A549 (cell line): ENCODE measurements at regions not wholly inside any gene's neighbourhood (a gene's known extent, or its start where the extent isn't known, plus 50 kb on each side); places are given as distances from the start of the nearest gene placed in this dataset.

ENCODE experiments used
- CTCF ChIP-seq: fragments of >200 bp; sonication (Bioruptor Twin); formaldehyde crosslinking; IDR thresholded peaks from 3 replicates; pipeline ENCODE4 v1.5.1; 2016
- HOXA7 ChIP-seq: fragments of 250-450 bp; sonication (Bioruptor Pico); IDR thresholded peaks from 2 replicates; pipeline ENCODE4 v1.5.0; 2020; ENCODE audit warnings: mild to moderate bottlenecking, moderate library complexity
- PBX3 ChIP-seq: IDR thresholded peaks from 2 replicates; pipeline ENCODE4 v1.6.1; 2012
- POLR2A ChIP-seq: IDR thresholded peaks from 2 replicates; pipeline ENCODE4 v1.6.1; 2012; ENCODE audit warnings: mild to moderate bottlenecking, low read length
- REST ChIP-seq: fragments of 200-600 bp; sonication (generic); IDR thresholded peaks from 2 replicates; pipeline ENCODE4 v1.6.1; 2016; ENCODE audit warnings: antibody characterized with exemption, mild to moderate bottlenecking, moderate library complexity
- RFX5 ChIP-seq: fragments of 450-650 bp; IDR thresholded peaks from 2 replicates; pipeline ENCODE4 v1.7.1; 2014; ENCODE audit warnings: antibody characterized with exemption, mild to moderate bottlenecking, moderate library complexity
- SMC3 ChIP-seq: fragments of >200 bp; sonication (Bioruptor Twin); formaldehyde crosslinking; IDR thresholded peaks from 3 replicates; pipeline ENCODE4 v1.6.1; 2018; ENCODE audit warnings: inconsistent platforms
- ZSCAN20 ChIP-seq: fragments of 250-450 bp; sonication (Bioruptor Pico); IDR thresholded peaks from 2 replicates; pipeline ENCODE4 v1.8.0; 2022; ENCODE audit warnings: mild to moderate bottlenecking, moderate library complexity

GRCh38 chr21:17390569-17390968 is 122.3 kb upstream of the CXADR start:
- no peak for TF ChIP-seq POLR2A
- no peak for TF ChIP-seq PBX3
- TF ChIP-seq CTCF: no peak
- no peak for TF ChIP-seq RFX5
- no peak for TF ChIP-seq SMC3
- no peak for TF ChIP-seq ZSCAN20
- no peak for TF ChIP-seq REST
- no peak for TF ChIP-seq HOXA7 (CRISPR knock-in tag)
